Loucy (cell line): ENCODE measurements at regions not wholly inside any gene's neighbourhood (a gene's known extent, or its start where the extent isn't known, plus 50 kb on each side); places are given as distances from the start of the nearest gene placed in this dataset.

Source experiments
- CTCF ChIP-seq: fragments of 200-600 bp; sonication (generic); conservative IDR thresholded peaks from 2 replicates; pipeline ENCODE4 v1.5.1; 2014; ENCODE audit warnings: mild to moderate bottlenecking, antibody characterized with exemption, low read length
- EZH2phosphoT487 ChIP-seq: fragments of 200-600 bp; IDR thresholded peaks from 2 replicates; pipeline ENCODE4 v1.6.1; 2018; ENCODE audit warnings: antibody characterized with exemption, mild to moderate bottlenecking, moderate library complexity, borderline replicate concordance

GRCh38 chr10:1960982-1961381, 223.7 kb upstream of the ADARB2 start:
- no peak for TF ChIP-seq CTCF
- no peak for TF ChIP-seq EZH2phosphoT487
